ENCODE measurements at regions not wholly inside any gene's neighbourhood (a gene's known extent, or its start where the extent isn't known, plus 50 kb on each side); places are given as distances from the start of the nearest gene placed in this dataset.

- DNase-seq (ENCODE audit: low read depth): no peak
- TF ChIP-seq, protein P1, sequence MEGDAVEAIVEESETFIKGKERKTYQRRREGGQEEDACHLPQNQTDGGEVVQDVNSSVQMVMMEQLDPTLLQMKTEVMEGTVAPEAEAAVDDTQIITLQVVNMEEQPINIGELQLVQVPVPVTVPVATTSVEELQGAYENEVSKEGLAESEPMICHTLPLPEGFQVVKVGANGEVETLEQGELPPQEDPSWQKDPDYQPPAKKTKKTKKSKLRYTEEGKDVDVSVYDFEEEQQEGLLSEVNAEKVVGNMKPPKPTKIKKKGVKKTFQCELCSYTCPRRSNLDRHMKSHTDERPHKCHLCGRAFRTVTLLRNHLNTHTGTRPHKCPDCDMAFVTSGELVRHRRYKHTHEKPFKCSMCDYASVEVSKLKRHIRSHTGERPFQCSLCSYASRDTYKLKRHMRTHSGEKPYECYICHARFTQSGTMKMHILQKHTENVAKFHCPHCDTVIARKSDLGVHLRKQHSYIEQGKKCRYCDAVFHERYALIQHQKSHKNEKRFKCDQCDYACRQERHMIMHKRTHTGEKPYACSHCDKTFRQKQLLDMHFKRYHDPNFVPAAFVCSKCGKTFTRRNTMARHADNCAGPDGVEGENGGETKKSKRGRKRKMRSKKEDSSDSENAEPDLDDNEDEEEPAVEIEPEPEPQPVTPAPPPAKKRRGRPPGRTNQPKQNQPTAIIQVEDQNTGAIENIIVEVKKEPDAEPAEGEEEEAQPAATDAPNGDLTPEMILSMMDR (IDR thresholded peaks at IDR 0.05; ENCODE audit: insufficient read depth, low read length): no peak
- no peak overlapping the region for H3K4me3 ChIP-seq (ENCODE audit: low read depth, low read length)
These were observed 218.1 kb downstream of the SNX19 start for GRCh38 chr11:130698174-130698573.

GRCh38 chr11:130699561-130699960, 216.7 kb downstream of the SNX19 start:
- no peak for DNase-seq (ENCODE audit: low read depth)
- no peak overlapping the region for H3K4me3 ChIP-seq (ENCODE audit: low read depth, low read length)
- TF ChIP-seq, protein P1 (IDR thresholded peaks at IDR 0.05; ENCODE audit: insufficient read depth, low read length): no peak

DNA sequence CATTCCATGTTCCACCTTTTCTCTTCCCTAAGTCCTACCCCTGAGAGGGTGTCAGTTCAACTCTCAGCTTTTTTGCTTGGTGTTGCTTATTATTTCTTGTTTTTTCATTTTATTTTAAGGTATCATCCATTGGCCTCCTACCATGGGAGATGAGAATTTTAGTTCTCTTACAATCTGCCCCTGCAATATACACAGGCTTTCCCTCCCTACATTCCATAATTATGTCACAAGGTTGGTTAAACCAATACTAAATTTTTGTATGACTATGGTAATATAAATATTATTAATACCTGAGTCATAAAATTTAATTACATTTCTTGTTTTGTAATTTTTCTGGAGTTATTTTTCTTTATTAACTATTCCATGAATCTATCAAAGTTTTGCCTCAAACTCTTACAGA, 216.2 kb downstream of the SNX19 start:
- TF ChIP-seq, protein P1 (IDR thresholded peaks at IDR 0.05; ENCODE audit: insufficient read depth, low read length): no peak
- DNase-seq (ENCODE audit: low read depth): no peak
- H3K4me3 ChIP-seq (ENCODE audit: low read depth, low read length): no peak overlapping the region

DNA sequence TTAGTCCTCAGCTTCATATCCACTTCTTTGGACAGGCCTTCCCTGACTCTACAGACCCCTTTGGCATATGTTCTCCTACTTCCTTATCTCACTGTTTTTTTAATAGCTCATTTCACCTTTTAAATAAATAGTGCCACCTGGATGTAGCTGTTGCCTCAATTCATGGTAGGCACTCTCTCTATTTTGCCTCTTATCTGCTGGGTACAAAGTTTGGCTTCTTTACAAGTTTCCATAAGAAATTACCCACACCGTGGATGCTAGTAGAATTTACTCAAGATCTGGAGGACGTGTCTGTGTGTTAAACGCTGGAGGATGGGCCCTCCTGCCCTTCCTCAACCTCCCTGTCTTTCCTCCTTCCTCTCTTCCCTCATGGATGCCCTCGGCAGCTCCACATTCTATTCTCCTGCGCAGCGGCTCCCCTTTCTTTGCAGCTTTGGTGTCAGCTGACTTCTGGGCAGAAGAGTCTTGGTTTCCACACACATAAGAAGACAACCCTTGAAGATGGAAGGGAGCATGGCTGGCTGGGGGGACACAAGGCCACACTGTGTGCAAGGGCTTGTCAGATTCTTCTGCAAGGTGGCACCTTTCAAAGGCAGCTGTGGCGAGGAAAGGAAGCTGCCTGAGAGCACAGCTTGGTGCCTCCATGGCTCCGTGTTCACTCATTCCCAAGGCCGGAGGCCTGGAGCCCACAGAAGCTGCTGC, 212.6 kb downstream of the SNX19 start:
- TF ChIP-seq, protein P1 (IDR thresholded peaks at IDR 0.05; ENCODE audit: insufficient read depth, low read length): no peak

GRCh38 chr11:130705670-130706421, 210.4 kb downstream of the SNX19 start:
- DNase-seq (ENCODE audit: low read depth): peak; percentile 45
- TF ChIP-seq, protein P1 (IDR thresholded peaks at IDR 0.05; ENCODE audit: insufficient read depth, low read length): no peak
- no peak overlapping the region for H3K4me3 ChIP-seq (ENCODE audit: low read depth, low read length)

More for the DNA sequence above, 212.6 kb downstream of the SNX19 start:
- no peak for DNase-seq (ENCODE audit: low read depth)
- no peak overlapping the region for H3K4me3 ChIP-seq (ENCODE audit: low read depth, low read length)

DNA sequence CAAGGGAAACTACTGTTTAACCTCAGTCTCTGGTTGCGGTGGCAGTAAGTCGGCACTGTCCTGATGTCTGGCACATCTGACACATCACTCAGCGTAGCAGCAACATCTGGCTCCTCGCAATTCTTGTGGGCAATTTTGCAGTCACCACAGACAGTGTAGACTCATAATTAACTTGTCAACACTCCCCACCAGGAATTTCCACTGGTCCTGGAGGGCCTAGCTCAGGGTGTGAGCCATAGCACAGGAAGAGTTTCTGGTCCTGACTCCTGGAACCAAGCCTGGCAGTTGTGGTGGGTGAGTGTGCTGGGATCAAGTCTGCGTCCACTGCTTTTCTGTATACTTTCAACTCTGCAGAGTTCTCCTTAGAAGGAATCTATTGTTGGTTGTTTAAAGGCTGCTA, 209.7 kb downstream of the SNX19 start:
- TF ChIP-seq, protein P1 (IDR thresholded peaks at IDR 0.05; ENCODE audit: insufficient read depth, low read length): no peak
- no peak overlapping the region for H3K4me3 ChIP-seq (ENCODE audit: low read depth, low read length)
- peak; percentile 42 for DNase-seq (ENCODE audit: low read depth)
